ENCODE measurements at regions not wholly inside any gene's neighbourhood (a gene's known extent, or its start where the extent isn't known, plus 50 kb on each side); places are given as distances from the start of the nearest gene placed in this dataset.

DNA sequence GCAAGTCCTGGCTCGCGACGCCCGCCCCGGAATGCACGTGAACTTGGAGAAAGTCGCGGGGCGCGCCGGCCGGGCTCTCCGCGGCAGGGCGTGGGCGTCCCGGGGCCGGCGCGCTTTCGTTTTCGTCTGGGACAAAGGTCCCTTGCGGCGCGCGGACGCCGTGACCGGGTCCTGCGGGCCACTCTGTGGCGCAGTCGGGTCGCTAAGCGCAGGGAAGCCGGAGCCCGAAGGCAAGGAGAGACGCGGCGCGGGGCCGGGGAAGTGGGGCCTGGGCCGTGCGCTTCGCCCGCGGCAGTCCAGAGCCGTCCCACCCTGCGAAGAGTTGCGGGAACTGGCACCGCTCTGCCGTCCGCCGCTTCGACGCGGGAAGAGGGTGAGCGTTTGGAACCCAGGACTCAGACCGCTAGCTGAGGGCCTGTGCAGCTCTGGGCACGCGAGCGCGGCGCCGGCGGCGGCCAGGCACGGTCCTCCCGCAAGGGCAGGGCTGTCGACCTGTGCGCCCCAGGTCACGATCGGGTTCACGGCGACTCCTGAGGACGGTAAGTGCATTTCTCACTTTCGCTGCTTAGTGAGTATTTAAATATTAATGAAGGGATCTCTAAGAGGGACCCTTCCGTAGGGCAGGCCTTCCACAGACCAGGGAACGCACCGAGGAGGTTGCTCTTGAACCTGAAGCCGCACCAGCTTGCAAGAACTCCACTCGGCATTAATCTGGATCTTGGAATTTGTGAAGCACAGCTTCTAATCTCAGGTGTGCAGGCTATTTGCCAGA, 78.0 kb upstream of the PPARA start:
- intact Hi-C loops (cut with DNase I), result loop anchor here in 1 of 2 donors (5.0 kb wide), 1 partner anchor 65 kb away; no protein-coding TSS in a partner anchor
- peak; percentile 91 for DNase-seq (ENCODE audit: low spot score)

DNA sequence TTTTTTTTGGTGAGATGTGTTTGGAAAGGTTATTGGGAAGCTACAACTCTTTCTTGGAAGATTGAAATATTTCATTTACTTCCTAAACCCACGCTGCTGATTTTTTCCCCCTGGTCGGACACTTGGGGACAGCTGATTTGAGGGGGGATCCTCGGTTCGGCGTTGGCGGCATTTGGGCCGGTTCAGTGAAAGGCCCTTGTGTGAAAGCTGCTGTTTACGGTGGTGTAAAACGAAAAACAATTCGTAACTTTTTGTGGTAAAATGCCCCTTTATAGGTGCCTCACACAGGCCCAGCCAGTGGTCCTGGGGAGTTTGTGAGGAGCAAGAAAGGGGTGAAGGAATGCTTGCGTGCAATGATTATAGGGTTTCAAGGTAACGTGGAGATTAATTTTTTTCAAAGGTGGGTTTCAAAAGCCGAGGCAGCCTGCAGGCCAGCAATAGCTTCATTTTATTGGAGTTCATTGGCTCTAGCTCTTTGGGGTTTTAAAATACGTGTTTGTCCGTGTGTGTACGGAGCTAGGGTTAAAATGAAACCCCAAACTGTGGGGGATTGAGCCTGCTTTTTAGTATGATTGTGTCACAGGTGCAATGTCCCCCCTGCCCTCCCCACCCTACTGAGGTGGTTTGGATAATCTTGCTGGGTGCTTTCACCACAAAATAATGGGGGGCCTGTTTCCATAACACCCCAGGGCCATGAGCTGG, 77.2 kb upstream of the PPARA start:
- DNase-seq (ENCODE audit: low spot score), result peak; percentile 57
- intact Hi-C loops (cut with DNase I), result loop anchor here in 1 of 2 donors (5.0 kb wide), 1 partner anchor 66 kb away; no protein-coding TSS in a partner anchor

DNA sequence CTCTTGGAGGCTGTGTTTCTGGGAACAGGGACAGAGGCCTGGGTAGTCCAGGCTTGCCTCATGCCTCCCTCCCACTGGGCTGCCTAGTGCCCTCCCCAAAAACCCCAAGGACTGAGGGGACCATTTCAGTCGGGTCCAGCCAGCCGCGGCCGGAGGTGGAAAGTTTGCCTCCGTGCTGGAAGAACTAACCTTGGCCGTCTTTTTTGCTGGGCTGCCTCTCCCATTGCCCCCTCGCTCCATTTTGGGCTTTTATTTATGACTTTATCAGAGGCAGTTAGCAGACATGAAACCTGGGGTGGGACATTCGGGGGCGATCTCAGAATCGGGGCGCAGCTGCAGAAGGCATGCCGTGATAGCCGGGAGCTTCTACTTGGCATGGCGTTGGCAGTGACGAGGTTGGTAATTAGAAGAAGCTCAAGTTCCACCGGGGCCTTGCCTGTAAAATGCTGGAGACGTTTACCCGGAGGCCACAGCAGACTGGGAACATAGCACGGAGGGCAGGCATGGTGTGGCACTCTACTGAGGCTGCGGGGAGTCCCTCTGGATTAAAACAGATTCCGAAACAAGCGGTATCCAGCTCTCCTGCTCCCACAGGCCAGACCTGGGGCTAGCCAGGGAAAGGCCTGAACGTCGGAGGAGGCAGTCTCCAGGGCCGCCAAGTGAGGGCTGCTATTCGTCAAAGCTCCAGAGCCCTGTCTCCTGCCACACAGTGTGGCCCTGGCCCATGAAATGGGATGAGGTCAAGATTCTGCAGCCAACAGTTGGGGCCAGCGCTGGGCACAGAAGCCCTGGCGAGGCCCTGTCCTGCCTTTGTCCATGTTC, 76.4 kb upstream of the PPARA start:
- peak; percentile 74 for DNase-seq (ENCODE audit: low spot score)
- intact Hi-C loops (cut with DNase I), result loop anchor here in 1 of 2 donors (5.0 kb wide), 1 partner anchor 67 kb away; no protein-coding TSS in a partner anchor

DNA sequence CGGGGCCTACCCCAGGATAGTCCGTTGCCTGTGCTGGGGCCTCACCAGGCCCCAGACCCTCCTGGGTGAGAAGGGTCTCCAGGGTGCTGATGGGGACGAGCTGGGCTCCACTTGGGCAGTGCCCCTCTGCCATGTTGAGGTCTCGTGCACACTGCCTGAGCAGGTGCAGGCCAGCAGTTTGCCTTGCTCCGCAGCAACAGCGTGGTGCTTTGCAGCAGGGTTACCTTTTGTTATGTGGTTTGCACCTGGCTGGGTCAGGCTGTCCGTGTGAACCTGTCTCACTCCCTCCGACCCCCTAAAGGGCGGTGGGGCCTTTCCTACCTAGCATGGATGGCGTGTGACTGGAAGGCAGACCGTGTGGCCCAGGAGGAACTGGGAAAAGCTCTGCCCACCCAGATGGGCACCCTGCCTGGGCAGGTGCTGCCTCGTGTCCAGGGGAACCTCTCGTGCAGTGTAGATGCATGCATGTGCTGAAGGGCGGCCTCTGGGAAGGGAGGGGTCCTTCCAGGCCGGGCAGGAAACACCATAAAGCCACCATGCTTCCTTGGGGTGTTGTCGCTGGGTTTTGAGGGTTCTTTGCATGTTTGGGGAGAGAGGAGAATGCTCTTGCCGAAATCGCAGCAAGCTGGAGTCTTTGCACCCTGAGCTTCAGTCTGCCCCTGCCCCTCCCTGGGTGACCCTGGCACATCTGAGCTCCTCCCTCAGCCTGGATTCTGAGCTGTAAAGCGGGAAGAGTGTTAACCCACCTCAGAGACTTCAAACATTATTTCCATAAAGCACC, 75.4 kb upstream of the PPARA start:
- intact Hi-C loops (cut with DNase I), result loop anchor here in 1 of 2 donors (5.0 kb wide), 1 partner anchor 68 kb away; no protein-coding TSS in a partner anchor
- peak; percentile 75 for DNase-seq (ENCODE audit: low spot score)

DNA sequence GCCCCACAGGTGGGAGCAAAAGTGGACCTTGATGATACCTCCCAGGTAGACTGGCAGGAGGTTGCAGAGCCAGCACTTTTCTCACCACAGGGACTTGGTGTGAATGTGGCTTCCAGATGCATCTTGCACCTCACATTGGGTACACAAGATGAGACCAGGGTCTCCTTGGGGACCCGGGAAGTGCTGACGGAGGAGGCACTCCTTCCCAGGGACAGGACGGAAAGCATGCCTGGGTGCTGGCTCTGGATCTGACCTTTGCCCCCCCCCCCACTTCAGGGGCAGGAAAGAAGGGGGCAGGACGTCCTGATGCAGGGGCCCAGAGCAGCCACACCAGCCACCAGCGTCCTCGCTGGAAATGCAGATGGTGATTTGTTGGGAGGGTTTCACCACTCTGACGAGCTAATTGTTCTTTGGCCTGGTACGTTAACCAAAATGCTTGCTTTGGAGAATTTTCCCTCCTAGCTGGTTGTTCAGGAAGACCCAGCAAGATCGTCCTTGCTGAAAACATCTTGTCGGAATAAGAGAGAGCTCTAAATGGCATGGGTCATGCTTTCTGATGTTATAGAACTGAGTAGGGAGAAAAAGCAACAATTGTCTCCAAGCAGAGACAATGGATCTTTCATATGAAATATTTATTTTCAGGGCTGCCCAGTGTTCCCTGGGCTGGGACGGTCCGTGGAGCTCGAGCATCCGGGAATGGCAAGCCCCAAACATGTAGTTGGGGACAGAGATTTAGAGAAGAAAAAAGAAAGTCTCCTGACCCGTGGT, 74.4 kb upstream of the PPARA start:
- intact Hi-C loops (cut with DNase I), result no loop called here
- peak; percentile 48 for DNase-seq (ENCODE audit: low spot score)

DNA sequence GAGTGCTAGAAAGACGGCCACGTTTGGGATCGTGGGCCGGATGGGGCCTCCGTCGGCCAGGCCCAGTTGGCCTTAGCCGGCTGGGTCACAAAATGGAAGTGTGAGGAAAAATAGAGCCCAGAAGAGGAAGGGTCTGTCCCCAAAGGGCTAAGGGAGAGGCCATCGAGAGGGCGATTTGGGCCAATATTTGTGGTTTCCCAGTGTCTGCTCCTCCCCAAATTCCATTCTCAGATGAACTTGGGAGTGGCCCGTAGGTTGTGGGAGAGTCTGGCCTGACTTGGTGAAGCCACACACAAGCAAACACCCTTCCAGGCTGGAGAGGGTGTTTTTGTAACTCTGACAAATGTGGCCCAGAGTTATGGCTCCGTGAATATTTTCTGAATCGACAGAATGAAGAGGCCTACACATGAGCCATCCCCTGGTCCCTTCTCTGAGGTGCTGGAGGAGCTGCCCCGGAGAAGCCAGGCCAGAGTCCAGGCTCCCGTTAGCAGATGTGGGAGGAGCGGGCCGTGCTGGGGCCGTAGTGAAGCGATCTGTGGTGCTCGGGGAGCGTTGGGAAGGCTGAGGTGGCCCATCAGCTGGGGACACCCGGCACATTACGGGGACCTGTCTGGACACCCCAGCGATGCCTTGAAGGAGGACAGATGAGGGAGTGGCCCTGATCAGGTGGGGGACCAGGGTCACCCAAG, 73.5 kb upstream of the PPARA start:
- peak; percentile 79 for DNase-seq (ENCODE audit: low spot score)
- intact Hi-C loops (cut with DNase I), result no loop called here

DNA sequence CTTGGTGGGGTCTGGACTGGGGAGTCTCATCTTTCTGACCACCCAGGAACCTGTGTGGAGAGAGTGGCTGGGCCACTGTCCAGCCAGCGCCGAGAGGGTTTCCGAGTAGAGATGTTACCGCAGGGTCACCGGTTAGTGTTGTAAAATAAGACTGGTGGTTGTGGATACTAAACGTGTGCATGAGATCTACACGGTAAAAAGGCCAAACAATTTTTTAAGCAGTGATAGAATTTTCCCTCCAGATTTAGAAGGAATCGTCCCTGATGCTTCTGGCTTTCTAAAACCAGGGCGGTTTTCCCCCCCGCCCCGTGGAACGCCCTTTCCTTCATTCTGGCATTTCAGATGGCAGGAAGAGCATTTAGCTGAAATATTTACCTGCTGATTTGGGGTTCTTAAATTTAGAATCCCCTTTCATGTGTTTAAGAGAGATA, 72.6 kb upstream of the PPARA start:
- peak; percentile 76 for DNase-seq (ENCODE audit: low spot score)

DNA sequence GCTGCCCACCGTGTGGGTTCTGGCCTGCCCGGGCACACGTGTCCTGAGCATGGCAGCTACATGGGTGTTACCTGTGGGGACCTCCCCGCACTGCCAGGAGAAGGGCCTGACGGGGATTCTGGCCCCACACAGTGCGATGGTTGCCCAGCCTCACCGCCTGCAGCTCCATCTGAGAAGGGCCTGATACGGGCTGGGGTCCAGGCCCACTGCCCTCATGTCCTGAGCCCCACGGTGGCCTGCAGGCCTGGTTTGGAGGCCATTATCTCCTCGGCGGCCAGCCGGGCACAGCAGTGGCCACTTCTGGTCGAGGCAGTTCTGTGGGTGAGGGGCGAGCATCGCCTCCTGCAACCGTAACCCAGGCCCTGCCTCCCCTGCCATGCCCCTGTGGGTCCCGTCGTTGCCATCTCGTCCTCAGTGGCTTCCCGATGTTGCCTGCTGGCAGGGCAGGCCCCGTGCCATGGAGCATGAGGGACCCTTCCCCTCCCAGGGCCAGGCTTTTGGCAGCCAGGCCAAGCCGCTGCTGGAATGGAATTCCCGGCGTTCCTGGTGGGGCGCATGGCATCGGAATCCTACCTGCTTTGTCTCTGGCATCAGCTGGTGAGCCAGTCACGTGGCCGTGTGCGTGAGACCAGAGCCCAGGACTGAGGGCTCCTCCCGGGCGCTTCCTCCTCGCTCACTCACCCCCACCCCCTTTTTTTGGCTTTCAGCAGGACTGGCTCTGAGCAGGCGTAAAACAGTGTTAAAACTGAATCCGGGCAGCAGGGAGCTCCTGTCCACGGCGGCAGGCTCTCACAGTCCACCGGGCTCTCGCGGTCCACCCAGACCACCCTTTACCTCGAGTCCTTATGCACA, 71.9 kb upstream of the PPARA start:
- DNase-seq (ENCODE audit: low spot score), result peak; percentile 89
- intact Hi-C loops (cut with DNase I), result no loop called here

More for the DNA sequence above, 72.6 kb upstream of the PPARA start:
- intact Hi-C loops (cut with DNase I), result no loop called here

DNA sequence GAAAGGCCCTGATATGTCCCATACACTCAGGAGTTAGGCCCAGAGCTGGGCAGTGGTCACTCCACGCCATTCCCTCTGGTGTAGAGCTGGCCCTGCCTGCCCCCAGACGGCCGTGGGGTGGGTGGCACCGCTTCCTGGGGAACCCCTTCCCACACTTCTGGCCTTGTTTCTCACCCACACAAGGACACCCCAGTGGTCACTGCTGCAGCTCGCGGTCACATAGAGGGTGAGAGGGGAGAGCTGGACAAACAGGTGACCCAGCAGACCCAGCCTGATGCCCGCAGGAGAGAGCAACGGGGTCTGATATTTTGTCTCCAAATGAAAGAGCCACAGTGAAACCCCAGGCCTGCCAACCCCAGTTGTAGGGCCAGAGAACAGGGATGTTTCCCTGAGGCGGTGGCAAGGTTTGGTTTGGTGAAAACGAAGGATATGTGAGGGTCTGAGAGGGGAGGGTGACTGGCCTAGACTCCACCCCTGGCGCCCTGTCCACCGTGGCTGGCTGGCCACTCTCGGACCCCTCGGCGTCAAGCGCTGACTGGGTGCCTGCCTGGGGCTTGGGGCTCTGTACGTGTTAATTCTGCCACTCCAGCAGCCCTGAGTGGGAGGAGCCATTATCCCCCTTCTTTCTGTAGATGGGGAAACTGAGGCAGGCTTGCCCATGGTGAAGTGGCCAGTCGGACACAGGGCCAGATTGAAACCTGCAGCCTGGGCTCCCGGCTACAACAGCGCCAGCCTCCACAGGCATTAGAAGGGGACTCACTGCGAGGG, 71.0 kb upstream of the PPARA start:
- peak; percentile 69 for DNase-seq (ENCODE audit: low spot score)
- intact Hi-C loops (cut with DNase I), result no loop called here

DNA sequence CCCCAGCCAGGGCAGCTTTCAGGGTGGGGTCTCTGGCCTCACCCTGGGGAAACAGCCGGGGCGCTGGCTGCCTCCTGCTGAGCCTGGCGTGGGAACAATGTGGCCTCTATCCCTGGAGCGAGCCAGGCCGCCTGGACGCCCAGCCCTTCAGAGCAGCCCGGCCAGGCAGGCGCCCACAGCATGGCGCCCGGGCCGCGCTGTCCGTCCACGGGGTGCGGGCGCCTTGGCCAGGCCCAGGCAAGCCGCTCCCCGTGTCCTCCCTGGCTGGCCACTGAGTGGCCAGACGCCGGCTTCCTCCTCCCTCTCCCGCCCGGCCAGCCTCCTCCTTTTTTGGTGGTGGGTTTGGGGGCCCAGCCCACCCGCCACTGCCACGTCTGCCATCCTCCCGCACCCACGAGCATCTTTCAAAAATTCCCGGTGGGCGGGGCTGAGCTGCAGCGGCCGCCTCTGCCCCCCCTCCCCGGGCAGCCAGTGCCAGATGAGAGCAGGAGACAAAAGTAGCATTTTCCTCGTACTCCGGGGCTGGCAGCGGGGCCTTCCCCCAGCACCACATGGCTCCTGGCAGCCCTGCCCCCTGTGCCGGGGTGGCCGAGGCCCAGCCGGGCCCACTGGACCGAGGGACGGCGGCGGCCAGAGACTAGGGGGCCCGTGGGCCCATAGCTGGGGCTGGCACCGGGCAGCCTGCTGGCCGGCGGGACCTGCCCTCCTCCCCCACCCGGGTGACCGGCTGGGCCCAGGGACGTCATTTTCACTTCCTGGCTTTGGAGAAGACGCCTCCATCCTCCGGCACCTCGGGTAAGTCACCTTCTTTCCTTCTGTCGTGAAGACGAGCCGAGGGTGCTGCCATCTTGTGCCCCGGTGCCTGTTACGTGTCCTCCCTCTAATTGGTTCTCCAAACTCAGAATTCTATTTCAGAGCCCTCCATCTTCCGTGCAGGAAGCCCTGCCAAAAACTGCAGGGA, 70.2 kb upstream of the PPARA start:
- intact Hi-C loops (cut with DNase I), result loop anchor here in 1 of 2 donors (10.0 kb wide), 1 partner anchor 745 kb away; no protein-coding TSS in a partner anchor
- peak; percentile 95 for DNase-seq (ENCODE audit: low spot score)

DNA sequence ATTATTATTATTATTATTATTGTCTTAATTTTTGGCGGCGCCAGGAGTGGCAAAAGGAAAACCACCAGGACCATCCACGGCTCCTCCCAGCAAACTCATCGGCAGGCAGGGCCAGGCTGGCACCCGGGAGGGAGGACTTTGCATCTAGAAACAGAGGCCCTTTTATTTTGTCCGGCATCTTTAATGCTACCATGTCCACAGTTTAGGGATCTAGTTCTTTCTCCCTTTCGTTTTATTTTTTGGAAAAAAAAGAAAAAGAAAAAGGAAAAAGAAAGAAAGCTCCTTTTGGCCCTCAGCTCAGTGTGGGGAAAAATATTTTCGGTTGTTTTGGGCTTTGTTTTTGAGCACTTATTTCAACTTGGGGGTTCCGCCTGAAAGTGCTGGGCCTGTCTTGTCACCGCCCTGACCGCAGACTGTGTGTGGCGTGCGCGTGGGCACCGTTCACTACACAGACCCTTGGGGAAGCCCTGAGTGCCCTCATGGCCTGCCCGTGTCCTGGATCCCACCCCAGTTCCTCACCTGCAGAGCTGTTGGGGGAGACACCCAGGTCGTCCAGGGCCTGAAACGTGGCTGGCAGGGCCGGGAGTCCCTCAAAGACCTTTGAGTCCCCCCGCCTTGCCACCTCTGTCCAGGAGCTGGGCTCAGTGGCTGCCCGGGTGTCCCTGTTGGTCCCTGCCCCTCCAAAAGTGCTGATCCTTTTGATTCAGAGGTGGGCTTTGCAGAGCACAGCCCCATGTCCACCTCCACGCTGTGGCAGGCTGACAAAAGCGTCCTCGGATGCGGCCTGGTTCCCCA, 69.1 kb upstream of the PPARA start:
- intact Hi-C loops (cut with DNase I), result loop anchor here in 1 of 2 donors (10.0 kb wide), 1 partner anchor 746 kb away; no protein-coding TSS in a partner anchor

DNA sequence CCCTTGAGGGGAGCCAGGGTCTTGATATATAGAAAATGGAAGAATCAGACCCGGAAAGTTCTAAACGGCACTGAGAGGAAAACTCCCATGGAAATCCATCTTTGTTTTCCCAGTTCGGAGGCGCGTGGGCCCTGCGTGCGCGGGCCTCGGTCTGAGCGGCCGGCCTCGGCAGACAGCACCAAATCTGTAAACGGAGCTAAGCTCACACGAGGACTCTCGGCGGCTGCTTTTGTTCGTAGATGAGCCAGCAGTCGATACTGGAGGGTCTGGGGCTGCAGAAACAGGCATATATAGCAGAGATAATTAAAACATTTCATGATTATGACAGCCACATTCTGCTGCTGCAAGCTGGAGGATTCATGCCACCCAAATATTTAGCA, 68.5 kb upstream of the PPARA start:
- intact Hi-C loops (cut with DNase I), result loop anchor here in 1 of 2 donors (10.0 kb wide), 1 partner anchor 747 kb away; no protein-coding TSS in a partner anchor
- peak; percentile 78 for DNase-seq (ENCODE audit: low spot score)

More for the DNA sequence above, 69.1 kb upstream of the PPARA start:
- peak; percentile 65 for DNase-seq (ENCODE audit: low spot score)

DNA sequence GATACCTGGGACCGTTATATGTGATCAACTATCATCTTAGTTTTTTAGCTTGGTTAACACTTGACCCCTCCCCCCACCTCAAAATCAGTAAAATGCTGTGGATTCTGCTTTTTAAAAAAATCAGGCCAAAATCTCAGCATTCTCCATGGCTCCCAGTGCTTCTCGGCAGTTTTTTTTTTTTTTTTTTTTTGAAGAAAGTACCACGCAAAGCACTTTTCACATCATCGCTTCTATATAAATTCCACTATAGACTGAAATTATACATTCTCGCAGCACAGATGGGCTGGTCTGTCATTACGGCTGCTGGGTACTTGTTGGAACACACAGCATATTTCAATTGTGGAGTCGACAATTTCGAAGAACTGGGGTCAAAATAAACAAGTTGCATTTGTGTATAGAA, 67.7 kb upstream of the PPARA start:
- no peak for DNase-seq (ENCODE audit: low spot score)
- intact Hi-C loops (cut with DNase I), result loop anchor here in 1 of 2 donors (10.0 kb wide), 1 partner anchor 748 kb away; no protein-coding TSS in a partner anchor
